ENCODE measurements at regions not wholly inside any gene's neighbourhood (a gene's known extent, or its start where the extent isn't known, plus 50 kb on each side); places are given as distances from the start of the nearest gene placed in this dataset.
"Not testable (repeated sequence)": the region's sequence is repeated elsewhere in the genome, so short reads cannot be mapped to it uniquely, and the experiment has no call there.

- Mint-ChIP-seq H3K9me3 (peaks cover 3 to 62% (median 30%) of the 10 kb centered on the region in 8 donors), H3K36me3 (no peaks in the 10 kb centered on the region), H3K27me3 (peaks cover 0 to 3% of the 10 kb centered on the region in 2 donors), H3K4me1 (no peaks in the 10 kb centered on the region), H3K4me3 (no peak overlapping the region), H3K27ac (no peak overlapping the region)
- peaks cover 0 to 6% of the 10 kb centered on the region in 2 donors for H3K9me3 ChIP-seq (ENCODE audit: control insufficient read depth in 1 of 2, low read length in 2 of 2)
- DNase-seq, result no peak
- H3K36me3 ChIP-seq (ENCODE audit: insufficient read depth, low read length), result no peaks in the 10 kb centered on the region
- POLR2A ChIA-PET (ENCODE audit: partially characterized antibody), result no interaction called here
- H3K4me1 ChIP-seq (ENCODE audit: insufficient read depth, low read length), result no peaks in the 10 kb centered on the region
- no peaks in the 10 kb centered on the region for H3K27me3 ChIP-seq (ENCODE audit: insufficient read depth, low read length)
- intact Hi-C loops (cut with micrococcal nuclease), result no loop called here
- H3K27ac ChIP-seq (ENCODE audit: low read depth, low read length), result no peak overlapping the region
- CTCF ChIA-PET (ENCODE audit: partially characterized antibody), result no interaction called here
- no peak overlapping the region for H3K4me3 ChIP-seq (ENCODE audit: low read length in 2 of 2)
These were observed 183.9 kb downstream of the MYRFL start for GRCh38 chr12:70008944-70009343.

- no peaks in the 10 kb centered on the region for H3K36me3 Mint-ChIP-seq
- H3K27ac Mint-ChIP-seq, result no peak overlapping the region
- peaks cover 3 to 58% (median 30%) of the 10 kb centered on the region in 8 donors for H3K9me3 Mint-ChIP-seq
- Histone ChIP-seq H3K4me1 (ENCODE audit: insufficient read depth, low read length) (no peaks in the 10 kb centered on the region), H3K27me3 (ENCODE audit: insufficient read depth, low read length) (no peaks in the 10 kb centered on the region), H3K4me3 (ENCODE audit: low read length in 2 of 2) (no peak overlapping the region), H3K9me3 (ENCODE audit: control insufficient read depth in 1 of 2, low read length in 2 of 2) (peaks cover 0 to 6% of the 10 kb centered on the region in 2 donors), H3K36me3 (ENCODE audit: insufficient read depth, low read length) (no peaks in the 10 kb centered on the region), H3K27ac (ENCODE audit: low read depth, low read length) (no peak overlapping the region)
- CTCF ChIA-PET (ENCODE audit: partially characterized antibody), result no interaction called here
- H3K4me1 Mint-ChIP-seq, result no peaks in the 10 kb centered on the region
- POLR2A ChIA-PET (ENCODE audit: partially characterized antibody), result no interaction called here
- DNase-seq, result no peak
- H3K4me3 Mint-ChIP-seq, result no peak overlapping the region
- intact Hi-C loops (cut with micrococcal nuclease), result no loop called here
- peaks cover 0 to 3% of the 10 kb centered on the region in 2 donors for H3K27me3 Mint-ChIP-seq
These were observed 186.3 kb downstream of the MYRFL start for GRCh38 chr12:70011353-70011752.

- H3K4me1 Mint-ChIP-seq; H3K4me3 ChIP-seq (ENCODE audit: low read length in 2 of 2); POLR2A ChIA-PET (ENCODE audit: partially characterized antibody); CTCF ChIA-PET (ENCODE audit: partially characterized antibody); H3K27ac ChIP-seq (ENCODE audit: low read depth, low read length); H3K27ac Mint-ChIP-seq; H3K36me3 ChIP-seq (ENCODE audit: insufficient read depth, low read length); intact Hi-C loops (cut with micrococcal nuclease); H3K4me1 ChIP-seq (ENCODE audit: insufficient read depth, low read length); H3K9me3 ChIP-seq (ENCODE audit: control insufficient read depth in 1 of 2, low read length in 2 of 2); H3K36me3 Mint-ChIP-seq; DNase-seq; H3K27me3 Mint-ChIP-seq; H3K27me3 ChIP-seq (ENCODE audit: insufficient read depth, low read length): not testable (repeated sequence)
- Mint-ChIP-seq H3K4me3 (peak overlapping the region in 1 of 8 donors; percentile 39), H3K9me3 (peaks cover 3 to 45% (median 23%) of the 10 kb centered on the region in 8 donors)
These were observed 188.0 kb downstream of the MYRFL start for GRCh38 chr12:70013016-70013415.

GRCh38 chr12:70028515-70028914, 203.5 kb downstream of the MYRFL start:
- Mint-ChIP-seq H3K9me3 (peaks cover 0 to 6% (median under 1%) of the 10 kb centered on the region in 8 donors), H3K27ac (no peak overlapping the region), H3K27me3 (peaks cover 1 to 2% of the 10 kb centered on the region in 2 donors), H3K4me1 (no peaks in the 10 kb centered on the region), H3K36me3 (no peaks in the 10 kb centered on the region), H3K4me3 (no peak overlapping the region)
- Histone ChIP-seq H3K27ac (ENCODE audit: low read depth, low read length) (no peak overlapping the region), H3K27me3 (ENCODE audit: insufficient read depth, low read length) (no peaks in the 10 kb centered on the region), H3K4me3 (ENCODE audit: low read length in 2 of 2) (no peak overlapping the region), H3K4me1 (ENCODE audit: insufficient read depth, low read length) (no peaks in the 10 kb centered on the region), H3K9me3 (ENCODE audit: control insufficient read depth in 1 of 2, low read length in 2 of 2) (no peaks in the 10 kb centered on the region), H3K36me3 (ENCODE audit: insufficient read depth, low read length) (no peaks in the 10 kb centered on the region)
- DNase-seq, result no peak
- CTCF ChIA-PET (ENCODE audit: partially characterized antibody), result no interaction called here
- POLR2A ChIA-PET (ENCODE audit: partially characterized antibody), result no interaction called here
- intact Hi-C loops (cut with micrococcal nuclease), result no loop called here

- intact Hi-C loops (cut with micrococcal nuclease), result no loop called here
- no peaks in the 10 kb centered on the region for H3K9me3 ChIP-seq (ENCODE audit: control insufficient read depth in 1 of 2, low read length in 2 of 2)
- no peak for DNase-seq
- ChIA-PET POLR2A (ENCODE audit: partially characterized antibody) (no interaction called here), CTCF (ENCODE audit: partially characterized antibody) (no interaction called here)
- no peaks in the 10 kb centered on the region for H3K4me1 Mint-ChIP-seq
- no peaks in the 10 kb centered on the region for H3K36me3 ChIP-seq (ENCODE audit: insufficient read depth, low read length)
- H3K4me3 ChIP-seq (ENCODE audit: low read length in 2 of 2), result no peak overlapping the region
- no peak overlapping the region for H3K27ac ChIP-seq (ENCODE audit: low read depth, low read length)
- peaks cover 0 to 6% (median 0%) of the 10 kb centered on the region in 8 donors for H3K9me3 Mint-ChIP-seq
- no peak overlapping the region for H3K4me3 Mint-ChIP-seq
- peaks cover 1 to 2% of the 10 kb centered on the region in 2 donors for H3K27me3 Mint-ChIP-seq
- H3K4me1 ChIP-seq (ENCODE audit: insufficient read depth, low read length), result no peaks in the 10 kb centered on the region
- no peaks in the 10 kb centered on the region for H3K36me3 Mint-ChIP-seq
- no peaks in the 10 kb centered on the region for H3K27me3 ChIP-seq (ENCODE audit: insufficient read depth, low read length)
- no peak overlapping the region for H3K27ac Mint-ChIP-seq
These were observed 203.9 kb downstream of the MYRFL start for GRCh38 chr12:70028918-70029317.

- Histone ChIP-seq H3K27ac (ENCODE audit: low read depth, low read length) (no peak overlapping the region), H3K9me3 (ENCODE audit: control insufficient read depth in 1 of 2, low read length in 2 of 2) (no peaks in the 10 kb centered on the region), H3K4me1 (ENCODE audit: insufficient read depth, low read length) (no peaks in the 10 kb centered on the region), H3K4me3 (ENCODE audit: low read length in 2 of 2) (no peak overlapping the region), H3K36me3 (ENCODE audit: insufficient read depth, low read length) (no peaks in the 10 kb centered on the region), H3K27me3 (ENCODE audit: insufficient read depth, low read length) (no peaks in the 10 kb centered on the region)
- Mint-ChIP-seq H3K36me3 (no peaks in the 10 kb centered on the region), H3K9me3 (peaks cover 0 to 6% (median 0%) of the 10 kb centered on the region in 8 donors), H3K27ac (no peak overlapping the region), H3K4me3 (no peak overlapping the region), H3K27me3 (peaks cover 1 to 2% of the 10 kb centered on the region in 2 donors), H3K4me1 (no peaks in the 10 kb centered on the region)
- DNase-seq, result no peak
- ChIA-PET CTCF (ENCODE audit: partially characterized antibody) (no interaction called here), POLR2A (ENCODE audit: partially characterized antibody) (no interaction called here)
- intact Hi-C loops (cut with micrococcal nuclease), result no loop called here
These were observed 206.0 kb downstream of the MYRFL start for GRCh38 chr12:70031046-70031445.

GRCh38 chr12:70032076-70032475, 207.0 kb downstream of the MYRFL start:
- Mint-ChIP-seq H3K36me3 (no peaks in the 10 kb centered on the region), H3K4me3 (no peak overlapping the region), H3K9me3 (peaks cover 0 to 6% (median 0%) of the 10 kb centered on the region in 8 donors), H3K27me3 (peaks cover 1 to 2% of the 10 kb centered on the region in 2 donors), H3K4me1 (no peaks in the 10 kb centered on the region), H3K27ac (no peak overlapping the region)
- H3K4me1 ChIP-seq (ENCODE audit: insufficient read depth, low read length), result no peaks in the 10 kb centered on the region
- no peak for DNase-seq
- H3K36me3 ChIP-seq (ENCODE audit: insufficient read depth, low read length), result no peaks in the 10 kb centered on the region
- H3K27me3 ChIP-seq (ENCODE audit: insufficient read depth, low read length), result no peaks in the 10 kb centered on the region
- no peaks in the 10 kb centered on the region for H3K9me3 ChIP-seq (ENCODE audit: control insufficient read depth in 1 of 2, low read length in 2 of 2)
- intact Hi-C loops (cut with micrococcal nuclease), result no loop called here
- H3K27ac ChIP-seq (ENCODE audit: low read depth, low read length), result no peak overlapping the region
- CTCF ChIA-PET (ENCODE audit: partially characterized antibody), result no interaction called here
- POLR2A ChIA-PET (ENCODE audit: partially characterized antibody), result no interaction called here
- no peak overlapping the region for H3K4me3 ChIP-seq (ENCODE audit: low read length in 2 of 2)

GRCh38 chr12:70033310-70033709, 208.3 kb downstream of the MYRFL start:
- no peaks in the 10 kb centered on the region for H3K27me3 ChIP-seq (ENCODE audit: insufficient read depth, low read length)
- peaks cover 0 to 6% (median 0%) of the 10 kb centered on the region in 8 donors for H3K9me3 Mint-ChIP-seq
- no peak overlapping the region for H3K27ac Mint-ChIP-seq
- intact Hi-C loops (cut with micrococcal nuclease), result no loop called here
- H3K27ac ChIP-seq (ENCODE audit: low read depth, low read length), result no peak overlapping the region
- ChIA-PET POLR2A (ENCODE audit: partially characterized antibody) (no interaction called here), CTCF (ENCODE audit: partially characterized antibody) (no interaction called here)
- no peak overlapping the region for H3K4me3 Mint-ChIP-seq
- H3K9me3 ChIP-seq (ENCODE audit: control insufficient read depth in 1 of 2, low read length in 2 of 2), result no peaks in the 10 kb centered on the region
- no peaks in the 10 kb centered on the region for H3K36me3 Mint-ChIP-seq
- peaks cover 1 to 2% of the 10 kb centered on the region in 2 donors for H3K27me3 Mint-ChIP-seq
- no peaks in the 10 kb centered on the region for H3K36me3 ChIP-seq (ENCODE audit: insufficient read depth, low read length)
- H3K4me3 ChIP-seq (ENCODE audit: low read length in 2 of 2), result no peak overlapping the region
- no peaks in the 10 kb centered on the region for H3K4me1 ChIP-seq (ENCODE audit: insufficient read depth, low read length)
- no peak for DNase-seq
- H3K4me1 Mint-ChIP-seq, result no peaks in the 10 kb centered on the region
